H9 (cell line): ENCODE measurements at regions not wholly inside any gene's neighbourhood (a gene's known extent, or its start where the extent isn't known, plus 50 kb on each side); places are given as distances from the start of the nearest gene placed in this dataset.

Experiments used
- DNase-seq: peaks from one replicate; pipeline ENCODE4 v3.0.0-alpha.2; 2017
- H2AFZ ChIP-seq: one replicate; pipeline ENCODE4 v1.6.1; 2013; ENCODE audit warnings: mild to moderate bottlenecking, low read length, control low read depth, moderate library complexity
- H2AK5ac ChIP-seq: 2 replicates; pipeline ENCODE4 v1.6.1; 2013; ENCODE audit warnings: low read length, control low read depth, mixed read lengths; ENCODE audit not compliant: insufficient read length
- H2BK120ac ChIP-seq: one replicate; pipeline ENCODE4 v1.6.1; 2013; ENCODE audit warnings: low read depth, mild to moderate bottlenecking, low read length, control low read depth, inconsistent platforms; ENCODE audit not compliant: poor library complexity, severe bottlenecking
- H2BK12ac ChIP-seq: 2 replicates; pipeline ENCODE4 v1.6.1; 2013; ENCODE audit warnings: low read length, control low read depth, mixed read lengths, low read depth; ENCODE audit not compliant: insufficient read length
- H2BK15ac ChIP-seq: 2 replicates; pipeline ENCODE4 v1.6.1; 2013; ENCODE audit warnings: low read depth, low read length, control low read depth
- H2BK20ac ChIP-seq: one replicate; pipeline ENCODE4 v1.6.1; 2013; ENCODE audit warnings: low read depth, mild to moderate bottlenecking, low read length, control low read depth, inconsistent platforms; ENCODE audit not compliant: poor library complexity, severe bottlenecking
- H2BK5ac ChIP-seq: 2 replicates; pipeline ENCODE4 v1.6.1; 2013; ENCODE audit warnings: low read length, control low read depth, mixed read lengths; ENCODE audit not compliant: insufficient read length
- H3K14ac ChIP-seq: 2 replicates; pipeline ENCODE4 v1.6.1; 2013; ENCODE audit warnings: low read length, control low read depth; ENCODE audit not compliant: insufficient read depth
- H3K18ac ChIP-seq: 2 replicates; pipeline ENCODE4 v1.6.1; 2013; ENCODE audit warnings: low read depth, mild to moderate bottlenecking, mixed read lengths, low read length, control low read depth; ENCODE audit not compliant: insufficient read length
- H3K23ac ChIP-seq: 2 replicates; pipeline ENCODE4 v1.6.1; 2013; ENCODE audit warnings: low read length, control low read depth, mixed read lengths, low read depth; ENCODE audit not compliant: insufficient read length
- H3K23me2 ChIP-seq: 2 replicates; pipeline ENCODE4 v1.6.1; 2013; ENCODE audit warnings: low read depth, mild to moderate bottlenecking, mixed read lengths, low read length, control low read depth; ENCODE audit not compliant: insufficient read length, poor library complexity, severe bottlenecking
- H3K27ac ChIP-seq: 2 replicates; pipeline ENCODE4 v1.5.1; 2013; ENCODE audit warnings: low read length, control low read depth, mixed read lengths, low read depth; ENCODE audit not compliant: insufficient read length
- H3K27me3 ChIP-seq: 2 replicates; pipeline ENCODE4 v1.6.1; 2013; ENCODE audit warnings: low read length, control low read depth, inconsistent platforms; ENCODE audit not compliant: insufficient read depth
- H3K4ac ChIP-seq: 2 replicates; pipeline ENCODE4 v1.6.1; 2013; ENCODE audit warnings: low read depth, mild to moderate bottlenecking, control low read depth, inconsistent platforms, low read length, moderate library complexity
- H3K4me1 ChIP-seq: 2 replicates; pipeline ENCODE4 v1.6.1; 2013; ENCODE audit warnings: low read length, control low read depth, inconsistent platforms; ENCODE audit not compliant: insufficient read depth
- H3K4me2 ChIP-seq: 2 replicates; pipeline ENCODE4 v1.6.1; 2013; ENCODE audit warnings: low read length, control low read depth, mixed read lengths; ENCODE audit not compliant: insufficient read length, insufficient read depth
- H3K56ac ChIP-seq: 2 replicates; pipeline ENCODE4 v1.6.1; 2013; ENCODE audit warnings: low read depth, mild to moderate bottlenecking, mixed read lengths, low read length, control low read depth; ENCODE audit not compliant: insufficient read length
- H3K79me1 ChIP-seq: 2 replicates; pipeline ENCODE4 v1.6.1; 2013; ENCODE audit warnings: low read depth, mild to moderate bottlenecking, moderate library complexity, low read length, control low read depth, inconsistent platforms; ENCODE audit not compliant: insufficient read depth, poor library complexity, severe bottlenecking
- H3K79me2 ChIP-seq: 2 replicates; pipeline ENCODE4 v1.6.1; 2013; ENCODE audit warnings: low read length, control low read depth, inconsistent platforms; ENCODE audit not compliant: insufficient read depth
- H3K9ac ChIP-seq: 2 replicates; pipeline ENCODE4 v1.6.1; 2013; ENCODE audit warnings: low read length, control low read depth, mixed read lengths; ENCODE audit not compliant: insufficient read length; ENCODE audit errors: extremely low read depth
- H3K9me3 ChIP-seq: one replicate; pipeline ENCODE4 v1.6.1; 2013; ENCODE audit warnings: low read depth, low read length, inconsistent platforms; ENCODE audit not compliant: control insufficient read depth
- H3T11ph ChIP-seq: one replicate; pipeline ENCODE4 v1.6.1; 2013; ENCODE audit warnings: mild to moderate bottlenecking, low read length, control low read depth, inconsistent platforms
- H4K20me1 ChIP-seq: one replicate; pipeline ENCODE4 v1.6.1; 2013; ENCODE audit not compliant: control insufficient read depth, insufficient read length, insufficient read depth
- H4K5ac ChIP-seq: 2 replicates; pipeline ENCODE4 v1.6.1; 2013; ENCODE audit warnings: low read depth, mild to moderate bottlenecking, mixed read lengths, low read length, control low read depth; ENCODE audit not compliant: insufficient read length
- H4K8ac ChIP-seq: replicated peaks from 2 replicates; pipeline ENCODE4 v1.6.1; 2013; ENCODE audit warnings: low read length, control low read depth, mixed read lengths, low read depth; ENCODE audit not compliant: insufficient read length
- H4K91ac ChIP-seq: 2 replicates; pipeline ENCODE4 v1.6.1; 2013; ENCODE audit warnings: low read depth, mild to moderate bottlenecking, moderate library complexity, mixed read lengths, low read length, control low read depth; ENCODE audit not compliant: insufficient read length
- H3K27ac Mint-ChIP-seq, 3 experiments: 2 replicates in 2 of 3; 3 replicates in 1 of 3; pipeline ENCODE4 v1.8.0; 2020 to 2021; ENCODE audit warnings: mixed read lengths in 3 of 3, mild to moderate bottlenecking in 1 of 3, moderate library complexity in 1 of 3
- H3K27me3 Mint-ChIP-seq: 2 replicates; pipeline ENCODE4 v1.8.0; 2021; ENCODE audit warnings: low read depth, mild to moderate bottlenecking, moderate library complexity, mixed read lengths
- H3K36me3 Mint-ChIP-seq, 3 experiments: 2 replicates in 2 of 3; 3 replicates in 1 of 3; pipeline ENCODE4 v1.8.0; 2020 to 2021; ENCODE audit warnings: low read depth in 3 of 3, mixed read lengths in 3 of 3; ENCODE audit not compliant: insufficient read depth in 1 of 3
- H3K4me1 Mint-ChIP-seq, 2 experiments: 2 replicates each; pipeline ENCODE4 v1.8.0; 2020; ENCODE audit warnings: mixed read lengths in 2 of 2
- H3K4me3 Mint-ChIP-seq, 2 experiments: 2 replicates in 1 of 2; 3 replicates in 1 of 2; pipeline ENCODE4 v1.8.0; 2020 to 2021; ENCODE audit warnings: mild to moderate bottlenecking in 2 of 2, mixed read lengths in 2 of 2, moderate library complexity in 1 of 2
- H3K9me3 Mint-ChIP-seq, 2 experiments: 2 replicates in 1 of 2; 3 replicates in 1 of 2; pipeline ENCODE4 v1.8.0; 2020; ENCODE audit warnings: mild to moderate bottlenecking in 2 of 2, mixed read lengths in 2 of 2, moderate library complexity in 1 of 2
- CTCF ChIP-seq: fragments of 200-600 bp; sonication (generic); conservative IDR thresholded peaks from 3 replicates; pipeline ENCODE4 v1.8.0; 2021; ENCODE audit warnings: antibody characterized with exemption, mild to moderate bottlenecking
- WGBS: extraction: QIAGEN DNeasy Blood & Tissue Kit; methylation state at CpG from one replicate; pipeline ENCODE4 v1.1.7; 2013; ENCODE audit warnings: missing lambda C conversion rate, low lambda C conversion rate, mixed read lengths; ENCODE audit not compliant: insufficient read length; ENCODE audit errors: extremely low coverage; 5-methylcytosine and 5-hydroxymethylcytosine counted together

GRCh38 chr20:48025661-48026060 is 240.4 kb upstream of the SULF2 start:
- H3K14ac ChIP-seq, result no peak overlapping the region
- H3K79me1 ChIP-seq, result no peaks in the 10 kb centered on the region

More at GRCh38 chr20:48025661-48026060, 240.4 kb upstream of the SULF2 start:
- Histone ChIP-seq H3K27ac (no peak overlapping the region), H3K23ac (no peak overlapping the region), H4K91ac (no peak overlapping the region), H3K4me2 (no peak overlapping the region), H2AK5ac (no peak overlapping the region), H3K27me3 (no peaks in the 10 kb centered on the region), H3K23me2 (no peaks in the 10 kb centered on the region), H2BK12ac (no peak overlapping the region), H3K79me2 (no peaks in the 10 kb centered on the region), H4K5ac (no peak overlapping the region), H2AFZ (no peak overlapping the region), H3K4ac (no peak overlapping the region), H3K9ac (no peak overlapping the region), H2BK5ac (no peak overlapping the region), H4K20me1 (no peaks in the 10 kb centered on the region), H2BK15ac (no peak overlapping the region), H3K18ac (no peak overlapping the region), H3K9me3 (no peaks in the 10 kb centered on the region), H2BK120ac (no peak overlapping the region), H2BK20ac (no peak overlapping the region), H4K8ac (no peak overlapping the region), H3T11ph (no peak overlapping the region), H3K4me1 (no peaks in the 10 kb centered on the region; the same call in 1 of the 2 replicates), H3K56ac (no peak overlapping the region)
- H3K9me3 Mint-ChIP-seq, result peaks cover 0 to 2% of the 10 kb centered on the region in 2 experiments; a peak in 1 of 5 replicates
- no CpG with 5 or more reads among the region's 4 CpGs for WGBS
- no peak overlapping the region for H3K4me3 Mint-ChIP-seq
- TF ChIP-seq CTCF, result no peak
- no peak for DNase-seq
- peaks cover 0 to 7% (median 0%) of the 10 kb centered on the region in 3 experiments; a peak in 2 of 7 replicates for H3K36me3 Mint-ChIP-seq
- peaks cover 19 to 23% of the 10 kb centered on the region in 2 experiments for H3K4me1 Mint-ChIP-seq
- no peak overlapping the region for H3K27ac Mint-ChIP-seq
- no peaks in the 10 kb centered on the region for H3K27me3 Mint-ChIP-seq
